Cardiac muscle cell (in vitro differentiated cells and primary cell): ENCODE measurements at regions not wholly inside any gene's neighbourhood (a gene's known extent, or its start where the extent isn't known, plus 50 kb on each side); places are given as distances from the start of the nearest gene placed in this dataset.
A peak's percentile ranks its signal among the peaks of the same experiment; 100 is the strongest.
"Not testable (repeated sequence)": the region's sequence is repeated elsewhere in the genome, so short reads cannot be mapped to it uniquely, and the experiment has no call there.

Experiments used
- DNase-seq, 2 donors: peaks; one replicate each; pipeline versions ENCODE4 v3.0.0 to v3.0.0-alpha.2; 2010 to 2017; ENCODE audit warnings: low read depth in 1 of 2, low spot score in 1 of 2
- H3K27ac ChIP-seq: fragments of 200-600 bp; sonication (generic); 2 replicates; pipeline ENCODE4 v1.5.1; 2016
- H3K27me3 ChIP-seq: fragments of 200-600 bp; sonication (generic); 2 replicates; pipeline ENCODE4 v1.6.0; 2016; ENCODE audit warnings: control low read depth
- H3K36me3 ChIP-seq: fragments of 200-600 bp; sonication (generic); 2 replicates; pipeline ENCODE4 v1.5.1; 2016; ENCODE audit warnings: control low read depth
- H3K4me1 ChIP-seq: fragments of 200-600 bp; sonication (generic); 2 replicates; pipeline ENCODE4 v1.8.1; 2017; ENCODE audit warnings: low read depth, mild to moderate bottlenecking, mixed run types
- H3K4me3 ChIP-seq: fragments of 200-600 bp; sonication (generic); 2 replicates; pipeline ENCODE4 v1.5.1; 2016; ENCODE audit warnings: mild to moderate bottlenecking
- H3K9me3 ChIP-seq: fragments of 200-600 bp; sonication (generic); 2 replicates; pipeline ENCODE4 v1.5.1; 2017; ENCODE audit warnings: low read depth, mild to moderate bottlenecking, control low read depth
- CTCF ChIP-seq: IDR thresholded peaks from 2 replicates; pipeline ENCODE4 v1.5.1; 2012; ENCODE audit warnings: low read depth, mild to moderate bottlenecking, low read length

GRCh38 chr15:62867844-62868243 lies 174.7 kb upstream of the TPM1 start:
- DNase-seq, result no peak
- no peaks in the 10 kb centered on the region for H3K9me3 ChIP-seq
- TF ChIP-seq CTCF, result no peak

DNA sequence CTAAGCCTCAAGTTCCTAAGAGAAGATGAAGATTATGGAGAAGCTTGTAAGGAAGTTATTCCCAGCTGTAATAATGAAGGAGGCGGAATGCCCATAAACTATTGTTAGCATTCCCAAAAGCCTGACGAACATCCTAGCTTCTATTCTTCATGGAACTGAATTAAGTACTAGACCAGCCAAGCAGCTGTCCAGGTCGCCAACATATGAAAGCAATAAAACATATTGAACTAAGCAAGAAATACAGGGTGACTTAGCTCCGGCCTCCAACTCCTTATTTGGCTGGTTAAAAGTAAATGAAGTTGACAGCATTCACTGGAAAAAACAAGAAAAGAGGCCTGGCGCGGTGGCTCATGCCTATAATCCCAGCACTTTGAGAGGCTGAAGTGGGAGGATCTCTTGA lies 174.0 kb upstream of the TPM1 start:
- no peaks in the 10 kb centered on the region for H3K9me3 ChIP-seq
- DNase-seq, result no peak

More at GRCh38 chr15:62867844-62868243, 174.7 kb upstream of the TPM1 start:
- Histone ChIP-seq H3K36me3 (no peaks in the 10 kb centered on the region), H3K4me1 (no peaks in the 10 kb centered on the region), H3K4me3 (no peak overlapping the region), H3K27me3 (no peaks in the 10 kb centered on the region), H3K27ac (no peak overlapping the region)

GRCh38 chr15:62869116-62869515 lies 173.4 kb upstream of the TPM1 start:
- DNase-seq, result no peak
- TF ChIP-seq CTCF, result no peak

More for the DNA sequence above, 174.0 kb upstream of the TPM1 start:
- no peak for TF ChIP-seq CTCF
- Histone ChIP-seq H3K4me3 (no peak overlapping the region), H3K4me1 (peaks cover 3% of the 10 kb centered on the region), H3K27me3 (no peaks in the 10 kb centered on the region), H3K36me3 (no peaks in the 10 kb centered on the region), H3K27ac (no peak overlapping the region)

DNA sequence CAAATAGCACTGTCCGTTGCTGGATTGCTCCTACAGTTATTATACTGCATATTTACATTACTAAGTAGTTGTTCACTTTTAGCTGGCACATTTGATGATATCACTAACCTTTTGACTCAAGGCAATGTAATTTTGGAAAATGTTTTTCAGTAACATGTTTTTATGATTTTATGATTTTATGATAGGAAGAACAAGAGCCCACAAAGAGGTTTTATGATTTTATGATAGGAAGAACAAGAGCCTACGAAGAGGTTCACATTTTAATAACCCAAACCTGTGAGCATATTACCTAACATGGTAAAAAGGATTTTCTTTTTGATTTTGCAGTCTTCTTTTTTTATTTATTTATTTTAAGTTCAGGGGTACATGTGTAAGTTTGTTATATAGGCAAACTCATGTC lies 172.3 kb upstream of the TPM1 start:
- Histone ChIP-seq H3K36me3 (no peaks in the 10 kb centered on the region), H3K27me3 (no peaks in the 10 kb centered on the region), H3K4me3 (no peak overlapping the region), H3K9me3 (no peaks in the 10 kb centered on the region), H3K27ac (no peak overlapping the region), H3K4me1 (peaks cover 12% of the 10 kb centered on the region)
- TF ChIP-seq CTCF, result no peak
- no peak for DNase-seq

More at GRCh38 chr15:62869116-62869515, 173.4 kb upstream of the TPM1 start:
- peaks cover 4% of the 10 kb centered on the region for H3K4me1 ChIP-seq
- no peak overlapping the region for H3K4me3 ChIP-seq
- no peaks in the 10 kb centered on the region for H3K27me3 ChIP-seq
- no peaks in the 10 kb centered on the region for H3K36me3 ChIP-seq
- no peak overlapping the region for H3K27ac ChIP-seq
- no peaks in the 10 kb centered on the region for H3K9me3 ChIP-seq

DNA sequence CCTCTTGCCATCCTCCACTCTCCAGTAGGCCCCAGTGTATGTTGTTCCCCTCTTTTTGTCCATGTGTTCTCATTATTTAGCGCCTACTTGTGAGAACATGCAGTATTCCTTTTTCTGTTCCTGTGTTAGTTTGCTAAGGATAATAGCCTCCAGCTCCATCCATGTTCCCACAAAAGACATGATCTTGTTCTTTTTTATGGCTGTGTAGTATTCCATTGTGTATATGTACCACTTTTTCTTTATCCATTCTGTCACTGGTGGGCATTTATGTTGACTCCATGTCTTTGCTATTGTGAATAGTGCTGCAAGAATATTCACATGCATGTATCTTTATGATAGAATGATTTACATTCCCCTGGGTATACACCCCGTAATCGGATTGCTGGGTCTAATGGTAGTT lies 171.8 kb upstream of the TPM1 start:
- H3K27me3 ChIP-seq, H3K36me3 ChIP-seq, H3K27ac ChIP-seq, H3K9me3 ChIP-seq, H3K4me3 ChIP-seq, DNase-seq: not testable (repeated sequence)
- H3K4me1 ChIP-seq, result peaks cover 17% of the 10 kb centered on the region

GRCh38 chr15:62873203-62873602 lies 169.3 kb upstream of the TPM1 start:
- Histone ChIP-seq H3K9me3 (no peaks in the 10 kb centered on the region), H3K27me3 (no peaks in the 10 kb centered on the region), H3K36me3 (no peaks in the 10 kb centered on the region), H3K27ac (peak overlapping the region; percentile 27), H3K4me3 (no peak overlapping the region), H3K4me1 (peaks cover 19% of the 10 kb centered on the region)
- no peak for DNase-seq
- TF ChIP-seq CTCF, result no peak
